GM12873 (cell line): ENCODE measurements at regions not wholly inside any gene's neighbourhood (a gene's known extent, or its start where the extent isn't known, plus 50 kb on each side); places are given as distances from the start of the nearest gene placed in this dataset.

Experiments
- TF ChIP-seq, protein P1 (sequence below): IDR thresholded peaks from 2 replicates; pipeline ENCODE4 v1.5.1; 2012; ENCODE audit warnings: low read depth, mild to moderate bottlenecking, moderate library complexity, low read length, control low read depth; ENCODE audit not compliant: insufficient read depth; ENCODE audit errors: missing control alignments

GRCh38 chr15:77892335-77892734 is 185.2 kb downstream of the TBC1D2B start:
- TF ChIP-seq, protein P1, sequence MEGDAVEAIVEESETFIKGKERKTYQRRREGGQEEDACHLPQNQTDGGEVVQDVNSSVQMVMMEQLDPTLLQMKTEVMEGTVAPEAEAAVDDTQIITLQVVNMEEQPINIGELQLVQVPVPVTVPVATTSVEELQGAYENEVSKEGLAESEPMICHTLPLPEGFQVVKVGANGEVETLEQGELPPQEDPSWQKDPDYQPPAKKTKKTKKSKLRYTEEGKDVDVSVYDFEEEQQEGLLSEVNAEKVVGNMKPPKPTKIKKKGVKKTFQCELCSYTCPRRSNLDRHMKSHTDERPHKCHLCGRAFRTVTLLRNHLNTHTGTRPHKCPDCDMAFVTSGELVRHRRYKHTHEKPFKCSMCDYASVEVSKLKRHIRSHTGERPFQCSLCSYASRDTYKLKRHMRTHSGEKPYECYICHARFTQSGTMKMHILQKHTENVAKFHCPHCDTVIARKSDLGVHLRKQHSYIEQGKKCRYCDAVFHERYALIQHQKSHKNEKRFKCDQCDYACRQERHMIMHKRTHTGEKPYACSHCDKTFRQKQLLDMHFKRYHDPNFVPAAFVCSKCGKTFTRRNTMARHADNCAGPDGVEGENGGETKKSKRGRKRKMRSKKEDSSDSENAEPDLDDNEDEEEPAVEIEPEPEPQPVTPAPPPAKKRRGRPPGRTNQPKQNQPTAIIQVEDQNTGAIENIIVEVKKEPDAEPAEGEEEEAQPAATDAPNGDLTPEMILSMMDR = no peak

DNA sequence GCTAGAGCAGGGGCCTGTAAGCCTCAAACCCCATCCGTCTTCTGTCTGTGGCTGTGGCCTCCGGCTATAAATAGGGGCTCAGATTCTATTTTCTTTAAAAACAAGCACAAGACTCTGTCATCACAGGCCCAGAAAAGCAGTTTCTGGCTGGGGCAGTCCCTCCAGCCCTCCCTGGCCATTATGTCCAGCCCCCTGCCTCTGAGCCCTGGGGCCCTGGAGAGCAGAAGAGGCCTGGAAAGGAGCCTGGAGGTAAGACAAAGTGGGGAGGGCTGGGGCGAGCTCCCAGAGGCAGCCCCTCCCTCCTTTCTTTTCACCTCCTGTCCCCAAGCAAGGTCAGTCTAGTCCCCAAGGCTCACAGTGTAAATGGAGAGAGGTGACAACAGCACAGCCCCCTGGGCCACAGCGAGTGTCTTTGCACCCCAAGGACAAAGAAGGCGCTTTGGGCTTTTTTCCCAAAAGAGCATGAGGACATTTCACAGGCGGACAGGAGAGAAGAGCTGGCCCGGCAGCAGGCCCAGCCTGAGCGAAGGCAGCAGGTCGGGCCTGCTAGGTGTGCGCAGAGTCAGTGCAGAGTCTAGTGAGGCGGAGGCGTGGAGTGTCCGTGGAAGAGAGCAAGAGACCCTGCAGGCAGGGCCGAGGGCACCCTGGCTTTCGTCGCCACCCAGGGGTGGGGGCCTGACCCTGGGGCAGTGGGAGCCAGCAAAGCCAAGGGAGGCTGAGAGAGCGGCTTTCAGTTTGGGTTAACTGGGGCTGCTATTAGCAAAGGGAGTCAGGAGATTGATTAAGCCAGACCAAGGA is 188.3 kb downstream of the TBC1D2B start:
- TF ChIP-seq, protein P1 = no peak

DNA sequence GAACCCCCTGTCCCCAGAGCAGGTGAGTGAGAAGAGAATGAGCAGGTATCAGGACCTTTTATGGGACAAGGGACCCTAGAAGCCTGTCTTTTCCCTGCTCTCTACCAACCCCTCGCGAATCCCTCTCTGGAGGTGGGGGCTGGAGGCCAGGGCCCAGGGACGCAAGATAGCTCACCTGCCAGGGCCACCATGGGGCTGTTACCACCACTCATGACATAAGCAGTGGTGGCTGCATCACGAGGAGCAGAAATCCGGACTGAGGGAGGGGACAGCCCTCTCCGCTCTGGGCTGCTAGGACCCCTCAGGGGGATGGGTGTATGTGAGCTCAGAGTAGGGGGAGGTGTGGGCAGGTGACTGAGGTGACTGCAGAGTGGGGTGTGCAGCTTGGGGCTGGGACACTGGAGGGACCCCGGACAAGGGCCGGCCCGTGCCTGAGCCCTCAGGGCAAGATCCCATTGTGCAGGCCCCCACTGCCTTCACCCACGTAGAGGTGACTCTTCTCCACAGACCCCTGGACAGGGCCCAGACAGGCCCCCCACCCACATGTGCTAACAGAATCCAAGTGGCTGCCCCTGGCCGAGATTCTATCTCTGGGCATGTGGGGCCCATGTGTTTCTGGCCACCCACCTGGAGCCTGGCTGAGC is 190.6 kb downstream of the TBC1D2B start:
- TF ChIP-seq, protein P1 = no peak

GRCh38 chr15:77881950-77882349 is 195.6 kb downstream of the TBC1D2B start:
- TF ChIP-seq, protein P1 = no peak

DNA sequence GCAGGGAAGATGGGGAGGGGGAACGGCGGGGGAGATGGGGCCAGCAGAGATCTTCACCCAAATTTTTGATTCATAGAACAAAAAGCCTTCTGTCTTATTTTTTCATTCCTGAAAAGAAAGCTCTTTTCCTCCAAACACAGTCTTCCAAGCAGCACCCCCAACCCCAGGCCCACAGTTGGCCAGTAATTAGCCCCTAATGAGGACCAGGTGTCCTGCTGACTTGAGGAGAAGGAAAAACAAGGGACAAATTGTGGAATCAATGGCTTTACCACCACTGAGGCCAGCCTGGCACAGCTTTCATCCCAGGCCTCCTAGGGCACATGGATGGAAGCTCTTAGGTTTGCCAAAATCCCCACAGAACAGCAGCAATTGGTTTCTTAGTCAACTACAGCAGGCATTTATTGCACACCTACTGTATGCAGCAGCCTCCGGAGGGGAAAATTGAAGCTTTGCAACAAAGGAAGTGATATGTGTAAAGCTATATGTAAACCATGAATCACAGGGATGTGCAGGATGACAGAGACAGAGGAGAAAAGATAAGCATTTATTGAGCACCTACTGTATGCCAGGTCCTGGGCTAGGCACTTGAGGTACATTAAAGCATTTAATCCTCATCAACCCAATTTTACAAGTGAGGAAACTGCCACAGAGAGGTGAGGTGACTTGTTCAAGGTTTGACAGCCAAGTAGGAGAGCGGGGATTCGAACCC is 199.5 kb downstream of the TBC1D2B start:
- TF ChIP-seq, protein P1 = no peak

- TF ChIP-seq, protein P1 = peak; percentile 81
Observed at GRCh38 chr15:77875066-77875721, 202.3 kb downstream of the TBC1D2B start.

DNA sequence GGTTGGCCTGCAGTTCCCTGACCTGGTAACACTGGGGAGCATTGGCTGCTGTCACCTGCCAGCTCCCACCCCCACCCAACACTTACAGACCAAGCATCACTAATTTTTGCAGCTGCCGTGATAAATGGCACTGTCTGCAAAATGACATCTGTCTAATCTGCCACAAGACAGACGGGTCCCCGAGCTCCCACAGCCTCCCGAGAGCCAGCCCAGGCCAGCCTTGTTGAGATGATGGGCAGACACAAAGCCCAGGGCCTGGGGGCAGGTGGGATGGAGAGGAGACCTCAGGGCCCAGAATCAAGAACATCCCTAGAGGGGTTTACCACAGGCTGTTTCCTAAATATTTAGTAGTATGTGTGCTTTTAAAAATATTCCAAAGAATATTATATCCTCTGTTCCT is 203.4 kb downstream of the TBC1D2B start:
- TF ChIP-seq, protein P1 = no peak
